ENCODE measurements at regions not wholly inside any gene's neighbourhood (a gene's known extent, or its start where the extent isn't known, plus 50 kb on each side); places are given as distances from the start of the nearest gene placed in this dataset.

DNA sequence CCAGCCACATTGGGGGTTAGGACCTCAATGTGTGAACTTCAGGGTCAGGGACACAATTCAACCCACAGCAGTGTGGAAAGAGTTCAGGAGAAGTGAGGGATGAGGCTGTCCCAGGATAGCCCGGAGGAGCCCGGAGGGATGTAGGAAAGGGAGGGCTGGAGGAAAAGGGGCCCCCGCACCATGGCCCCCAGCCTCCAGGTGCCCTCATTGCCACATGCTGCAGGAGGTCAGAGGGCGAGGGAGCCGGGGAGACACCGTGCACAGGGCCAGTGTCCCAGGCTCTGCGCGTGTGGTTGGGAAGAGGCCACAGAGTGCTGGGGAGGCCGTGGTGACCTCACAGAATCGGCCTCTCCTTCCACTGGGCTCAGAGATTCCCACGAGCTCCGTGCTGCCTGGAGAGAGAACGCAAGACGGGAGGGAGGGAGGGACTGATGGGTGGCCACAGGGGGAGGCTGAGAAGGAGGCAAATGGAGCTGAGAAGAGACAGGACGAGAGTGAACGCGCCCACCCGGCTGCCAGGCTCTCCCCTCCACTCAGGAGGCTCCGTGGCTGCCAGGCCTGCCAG lies 215.1 kb downstream of the DLL1 start:
- H3K14ac ChIP-seq (ENCODE audit: low read length), result no peak overlapping the region
- no peaks in the 10 kb centered on the region for H3K79me1 ChIP-seq (ENCODE audit: low read length)
- no peak overlapping the region for H3K4ac ChIP-seq (ENCODE audit: low read depth, low read length)
- peaks cover 7% of the 10 kb centered on the region for H3K9me3 ChIP-seq (ENCODE audit: insufficient read depth, low read depth, low read length)
- H3K18ac ChIP-seq (ENCODE audit: low read length), result no peak overlapping the region
- H3K4me3 ChIP-seq (ENCODE audit: low read depth, low read length), result no peak overlapping the region
- no peaks in the 10 kb centered on the region for H3K36me3 ChIP-seq (ENCODE audit: control insufficient read depth in 1 of 2, insufficient read depth in 2 of 2, low read length in 2 of 2)
- no peaks in the 10 kb centered on the region for H3K4me1 ChIP-seq (ENCODE audit: control insufficient read depth in 1 of 2, insufficient read depth in 2 of 2, low read length in 2 of 2)
- H2BK12ac ChIP-seq (ENCODE audit: low read length), result no peak overlapping the region
- no peak for DNase-seq
- no peak overlapping the region for H2BK5ac ChIP-seq (ENCODE audit: low read depth, low read length, poor library complexity)
- no peak overlapping the region for H3K23ac ChIP-seq (ENCODE audit: low read length)
- H3K27ac ChIP-seq (ENCODE audit: low read depth, low read length), result no peak overlapping the region
- H4K12ac ChIP-seq (ENCODE audit: low read depth, low read length), result no peak overlapping the region
- H4K8ac ChIP-seq (ENCODE audit: low read depth, low read length), result no peak overlapping the region
- no CpG with 5 or more reads among the region's 19 CpGs for WGBS (ENCODE audit: extremely low coverage, insufficient coverage, insufficient read length)
- H3K9ac ChIP-seq (ENCODE audit: low read length), result no peak overlapping the region
- H2AFZ ChIP-seq (ENCODE audit: insufficient read depth, low read length, poor library complexity), result no peak overlapping the region
- no peak overlapping the region for H2AK5ac ChIP-seq (ENCODE audit: low read length)
- no peak overlapping the region for H3K4me2 ChIP-seq (ENCODE audit: low read length)
- no peaks in the 10 kb centered on the region for H3K79me2 ChIP-seq (ENCODE audit: control insufficient read depth, insufficient read depth, low read length, poor library complexity)
- no peak overlapping the region for H4K91ac ChIP-seq (ENCODE audit: low read depth, low read length)
- no peaks in the 10 kb centered on the region for H3K27me3 ChIP-seq (ENCODE audit: insufficient read depth, low read length)
- no peak overlapping the region for H2BK120ac ChIP-seq (ENCODE audit: insufficient read depth, low read length, poor library complexity)

DNA sequence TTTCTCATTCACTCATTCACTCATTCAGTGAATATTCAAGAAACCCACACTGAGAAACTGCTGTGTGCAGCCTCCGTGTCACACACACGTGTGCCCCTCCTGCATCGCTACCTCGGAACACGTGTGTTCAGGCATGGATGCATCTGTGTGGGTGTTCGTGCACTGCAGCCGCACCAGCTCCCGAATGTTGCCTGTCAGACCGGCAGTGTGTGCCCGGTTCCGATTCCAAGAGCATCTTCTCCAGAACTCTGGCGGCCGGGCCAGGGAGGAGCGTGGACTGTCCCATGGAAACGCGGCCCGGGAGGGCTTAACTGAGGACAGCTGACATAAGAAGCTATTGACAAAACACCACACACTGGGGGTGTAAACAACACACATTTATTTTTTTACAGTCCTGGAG lies 216.0 kb downstream of the DLL1 start:
- Histone ChIP-seq H3K9ac (ENCODE audit: low read length) (no peak overlapping the region), H3K23ac (ENCODE audit: low read length) (no peak overlapping the region), H3K27ac (ENCODE audit: low read depth, low read length) (no peak overlapping the region), H3K4me2 (ENCODE audit: low read length) (no peak overlapping the region), H3K9me3 (ENCODE audit: insufficient read depth, low read depth, low read length) (peaks cover 7% of the 10 kb centered on the region), H2BK12ac (ENCODE audit: low read length) (no peak overlapping the region), H3K36me3 (ENCODE audit: control insufficient read depth in 1 of 2, insufficient read depth in 2 of 2, low read length in 2 of 2) (no peaks in the 10 kb centered on the region), H3K4me3 (ENCODE audit: low read depth, low read length) (peak overlapping the region; percentile 1), H2AFZ (ENCODE audit: insufficient read depth, low read length, poor library complexity) (no peak overlapping the region), H3K14ac (ENCODE audit: low read length) (no peak overlapping the region), H3K18ac (ENCODE audit: low read length) (no peak overlapping the region), H3K4me1 (ENCODE audit: control insufficient read depth in 1 of 2, insufficient read depth in 2 of 2, low read length in 2 of 2) (no peaks in the 10 kb centered on the region), H3K79me2 (ENCODE audit: control insufficient read depth, insufficient read depth, low read length, poor library complexity) (no peaks in the 10 kb centered on the region), H3K27me3 (ENCODE audit: insufficient read depth, low read length) (no peaks in the 10 kb centered on the region), H4K8ac (ENCODE audit: low read depth, low read length) (no peak overlapping the region), H4K12ac (ENCODE audit: low read depth, low read length) (no peak overlapping the region), H2BK5ac (ENCODE audit: low read depth, low read length, poor library complexity) (no peak overlapping the region), H2BK120ac (ENCODE audit: insufficient read depth, low read length, poor library complexity) (no peak overlapping the region), H3K4ac (ENCODE audit: low read depth, low read length) (no peak overlapping the region), H4K91ac (ENCODE audit: low read depth, low read length) (no peak overlapping the region), H2AK5ac (ENCODE audit: low read length) (no peak overlapping the region), H3K79me1 (ENCODE audit: low read length) (no peaks in the 10 kb centered on the region)
- no CpG with 5 or more reads among the region's 17 CpGs for WGBS (ENCODE audit: extremely low coverage, insufficient coverage, insufficient read length)
- DNase-seq, result no peak

DNA sequence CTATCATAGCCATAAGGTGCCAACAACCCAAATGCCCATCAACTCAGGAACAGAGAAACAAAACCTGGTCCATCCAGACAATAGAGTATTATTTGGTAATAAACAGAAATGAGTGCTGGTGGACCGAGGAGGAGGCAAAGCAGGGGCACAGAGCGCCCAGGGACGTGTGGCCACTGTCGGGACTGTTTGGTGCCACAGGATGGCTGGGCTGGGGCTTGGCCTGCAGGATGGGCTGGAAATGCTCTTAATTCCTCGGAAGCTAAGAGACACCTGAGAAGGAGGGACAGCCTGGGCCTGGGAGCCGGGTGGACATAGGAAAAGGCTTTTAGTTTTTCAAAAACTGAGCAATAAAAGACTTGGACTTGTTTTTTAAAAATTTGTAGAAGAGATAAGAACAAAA lies 216.4 kb downstream of the DLL1 start:
- Histone ChIP-seq H4K8ac (ENCODE audit: low read depth, low read length) (no peak overlapping the region), H3K27ac (ENCODE audit: low read depth, low read length) (no peak overlapping the region), H3K79me2 (ENCODE audit: control insufficient read depth, insufficient read depth, low read length, poor library complexity) (no peaks in the 10 kb centered on the region), H3K79me1 (ENCODE audit: low read length) (no peaks in the 10 kb centered on the region), H2AK5ac (ENCODE audit: low read length) (no peak overlapping the region), H3K4me2 (ENCODE audit: low read length) (no peak overlapping the region), H3K14ac (ENCODE audit: low read length) (no peak overlapping the region), H3K36me3 (ENCODE audit: control insufficient read depth in 1 of 2, insufficient read depth in 2 of 2, low read length in 2 of 2) (no peaks in the 10 kb centered on the region), H3K4ac (ENCODE audit: low read depth, low read length) (no peak overlapping the region), H3K4me1 (ENCODE audit: control insufficient read depth in 1 of 2, insufficient read depth in 2 of 2, low read length in 2 of 2) (no peaks in the 10 kb centered on the region), H4K91ac (ENCODE audit: low read depth, low read length) (no peak overlapping the region), H2BK120ac (ENCODE audit: insufficient read depth, low read length, poor library complexity) (no peak overlapping the region), H2AFZ (ENCODE audit: insufficient read depth, low read length, poor library complexity) (no peak overlapping the region), H3K23ac (ENCODE audit: low read length) (no peak overlapping the region), H2BK12ac (ENCODE audit: low read length) (no peak overlapping the region), H3K4me3 (ENCODE audit: low read depth, low read length) (no peak overlapping the region), H4K12ac (ENCODE audit: low read depth, low read length) (no peak overlapping the region), H3K18ac (ENCODE audit: low read length) (no peak overlapping the region), H2BK5ac (ENCODE audit: low read depth, low read length, poor library complexity) (no peak overlapping the region), H3K9ac (ENCODE audit: low read length) (peak overlapping the region; percentile 56), H3K27me3 (ENCODE audit: insufficient read depth, low read length) (no peaks in the 10 kb centered on the region), H3K9me3 (ENCODE audit: insufficient read depth, low read depth, low read length) (peaks cover 7% of the 10 kb centered on the region)
- no CpG with 5 or more reads among the region's 6 CpGs for WGBS (ENCODE audit: extremely low coverage, insufficient coverage, insufficient read length)
- no peak for DNase-seq

DNA sequence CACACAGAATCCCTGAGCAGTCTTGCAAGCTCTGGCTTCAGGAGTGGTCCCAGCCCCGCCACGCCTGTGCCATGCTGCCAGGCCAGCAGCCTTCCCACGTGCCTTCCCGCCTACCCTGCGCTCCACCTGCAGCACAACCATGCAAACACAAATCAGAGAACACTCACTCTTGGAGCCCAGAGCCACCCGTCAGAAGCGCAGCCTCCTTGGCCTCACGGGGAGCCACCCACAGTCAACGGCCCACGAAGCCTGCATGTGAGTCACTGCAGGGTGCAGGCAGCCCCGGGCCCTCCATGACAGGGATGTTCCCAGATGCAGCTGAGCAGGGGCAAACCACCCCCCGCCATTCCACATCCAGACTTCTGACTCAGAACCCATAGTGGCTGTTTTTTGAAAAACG lies 217.0 kb downstream of the DLL1 start:
- Histone ChIP-seq H3K27me3 (ENCODE audit: insufficient read depth, low read length) (no peaks in the 10 kb centered on the region), H3K4me1 (ENCODE audit: control insufficient read depth in 1 of 2, insufficient read depth in 2 of 2, low read length in 2 of 2) (no peaks in the 10 kb centered on the region), H3K27ac (ENCODE audit: low read depth, low read length) (no peak overlapping the region), H4K8ac (ENCODE audit: low read depth, low read length) (no peak overlapping the region), H3K23ac (ENCODE audit: low read length) (no peak overlapping the region), H3K18ac (ENCODE audit: low read length) (no peak overlapping the region), H3K4me3 (ENCODE audit: low read depth, low read length) (no peak overlapping the region), H2BK120ac (ENCODE audit: insufficient read depth, low read length, poor library complexity) (no peak overlapping the region), H3K14ac (ENCODE audit: low read length) (no peak overlapping the region), H3K4ac (ENCODE audit: low read depth, low read length) (no peak overlapping the region), H3K9ac (ENCODE audit: low read length) (no peak overlapping the region), H4K91ac (ENCODE audit: low read depth, low read length) (no peak overlapping the region), H2AK5ac (ENCODE audit: low read length) (no peak overlapping the region), H3K4me2 (ENCODE audit: low read length) (no peak overlapping the region), H3K36me3 (ENCODE audit: control insufficient read depth in 1 of 2, insufficient read depth in 2 of 2, low read length in 2 of 2) (no peaks in the 10 kb centered on the region), H3K79me1 (ENCODE audit: low read length) (no peaks in the 10 kb centered on the region), H2BK12ac (ENCODE audit: low read length) (no peak overlapping the region), H2AFZ (ENCODE audit: insufficient read depth, low read length, poor library complexity) (no peak overlapping the region), H2BK5ac (ENCODE audit: low read depth, low read length, poor library complexity) (no peak overlapping the region), H4K12ac (ENCODE audit: low read depth, low read length) (no peak overlapping the region), H3K79me2 (ENCODE audit: control insufficient read depth, insufficient read depth, low read length, poor library complexity) (no peaks in the 10 kb centered on the region), H3K9me3 (ENCODE audit: insufficient read depth, low read depth, low read length) (peaks cover 7% of the 10 kb centered on the region)
- no CpG with 5 or more reads among the region's 13 CpGs for WGBS (ENCODE audit: extremely low coverage, insufficient coverage, insufficient read length)
- no peak for DNase-seq

All from trophoblast cell (in vitro differentiated cells and primary cell).